ENCODE measurements at regions not wholly inside any gene's neighbourhood (a gene's known extent, or its start where the extent isn't known, plus 50 kb on each side); places are given as distances from the start of the nearest gene placed in this dataset.
A peak's percentile ranks its signal among the peaks of the same experiment; 100 is the strongest.

GRCh38 chr7:66528652-66529051, 100.0 kb upstream of the KCTD7 start:
- H3K9me3 ChIP-seq (ENCODE audit: control insufficient read depth in 2 of 2, insufficient read depth in 1 of 2, low read depth in 1 of 2, low read length in 1 of 2) = no peaks in the 10 kb centered on the region
- 97 to 100% (median 100%) methylated on average over 3 of the region's 3 CpGs for WGBS, 3 donors
- peaks cover 0 to 35% (median 0%) of the 10 kb centered on the region in 3 donors for H3K36me3 ChIP-seq (ENCODE audit: control insufficient read depth in 3 of 3, insufficient read depth in 2 of 3, low read depth in 1 of 3, low read length in 3 of 3)
- no peak for FAIRE-seq
- H3K27me3 ChIP-seq (ENCODE audit: control insufficient read depth in 3 of 3, insufficient read depth in 3 of 3, low read length in 3 of 3) = no peaks in the 10 kb centered on the region
- H3K4me1 ChIP-seq (ENCODE audit: control insufficient read depth in 3 of 3, insufficient read depth in 2 of 3, low read depth in 1 of 3, low read length in 2 of 3) = no peaks in the 10 kb centered on the region
- no peak overlapping the region for H3K4me3 ChIP-seq (ENCODE audit: low read depth in 1 of 3, low read length in 3 of 3)
- no peak overlapping the region for H3K27ac ChIP-seq (ENCODE audit: low read depth in 1 of 3, low read length in 2 of 3)
- DNase-seq = no peak

GRCh38 chr7:66529883-66530610, 98.6 kb upstream of the KCTD7 start:
- FAIRE-seq = no peak
- DNase-seq = no peak

GRCh38 chr7:66535414-66536329, 93.0 kb upstream of the KCTD7 start:
- H3K9me3 ChIP-seq (ENCODE audit: control insufficient read depth in 2 of 2, insufficient read depth in 1 of 2, low read depth in 1 of 2, low read length in 1 of 2) = no peaks in the 10 kb centered on the region
- peaks cover 0 to 12% (median 2%) of the 10 kb centered on the region in 3 donors for H3K4me1 ChIP-seq (ENCODE audit: control insufficient read depth in 3 of 3, insufficient read depth in 2 of 3, low read depth in 1 of 3, low read length in 2 of 3)
- DNase-seq = peak; percentile 52 to 76
- peaks cover 0 to 28% (median 0%) of the 10 kb centered on the region in 3 donors for H3K36me3 ChIP-seq (ENCODE audit: control insufficient read depth in 3 of 3, insufficient read depth in 2 of 3, low read depth in 1 of 3, low read length in 3 of 3)
- no peaks in the 10 kb centered on the region for H3K27me3 ChIP-seq (ENCODE audit: control insufficient read depth in 3 of 3, insufficient read depth in 3 of 3, low read length in 3 of 3)
- peak overlapping the region in 2 of 3 donors; percentile 5 to 80 for H3K27ac ChIP-seq (ENCODE audit: low read depth in 1 of 3, low read length in 2 of 3)
- WGBS, 3 donors = 55 to 77% (median 64%) methylated on average over 15 of the region's 15 CpGs
- FAIRE-seq = no peak
- no peak overlapping the region for H3K4me3 ChIP-seq (ENCODE audit: low read depth in 1 of 3, low read length in 3 of 3)

More at GRCh38 chr7:66529883-66530610, 98.6 kb upstream of the KCTD7 start:
- Histone ChIP-seq H3K27me3 (ENCODE audit: control insufficient read depth in 3 of 3, insufficient read depth in 3 of 3, low read length in 3 of 3) (no peaks in the 10 kb centered on the region), H3K27ac (ENCODE audit: low read depth in 1 of 3, low read length in 2 of 3) (no peak overlapping the region), H3K9me3 (ENCODE audit: control insufficient read depth in 2 of 2, insufficient read depth in 1 of 2, low read depth in 1 of 2, low read length in 1 of 2) (no peaks in the 10 kb centered on the region), H3K4me3 (ENCODE audit: low read depth in 1 of 3, low read length in 3 of 3) (no peak overlapping the region), H3K36me3 (ENCODE audit: control insufficient read depth in 3 of 3, insufficient read depth in 2 of 3, low read depth in 1 of 3, low read length in 3 of 3) (peaks cover 0 to 31% (median 0%) of the 10 kb centered on the region in 3 donors), H3K4me1 (ENCODE audit: control insufficient read depth in 3 of 3, insufficient read depth in 2 of 3, low read depth in 1 of 3, low read length in 2 of 3) (no peaks in the 10 kb centered on the region)
- WGBS, 3 donors = 85 to 91% (median 90%) methylated on average over 16 of the region's 16 CpGs

- 71 to 87% (median 76%) methylated on average over 10 of the region's 10 CpGs for WGBS, 3 donors
- no peaks in the 10 kb centered on the region for H3K9me3 ChIP-seq (ENCODE audit: control insufficient read depth in 2 of 2, insufficient read depth in 1 of 2, low read depth in 1 of 2, low read length in 1 of 2)
- H3K27ac ChIP-seq (ENCODE audit: low read depth in 1 of 3, low read length in 2 of 3) = no peak overlapping the region
- FAIRE-seq = no peak
- peaks cover 2 to 31% (median 4%) of the 10 kb centered on the region in 3 donors for H3K36me3 ChIP-seq (ENCODE audit: control insufficient read depth in 3 of 3, insufficient read depth in 2 of 3, low read depth in 1 of 3, low read length in 3 of 3)
- DNase-seq = no peak
- no peaks in the 10 kb centered on the region for H3K27me3 ChIP-seq (ENCODE audit: control insufficient read depth in 3 of 3, insufficient read depth in 3 of 3, low read length in 3 of 3)
- H3K4me3 ChIP-seq (ENCODE audit: low read depth in 1 of 3, low read length in 3 of 3) = no peak overlapping the region
- peaks cover 0 to 12% (median 2%) of the 10 kb centered on the region in 3 donors for H3K4me1 ChIP-seq (ENCODE audit: control insufficient read depth in 3 of 3, insufficient read depth in 2 of 3, low read depth in 1 of 3, low read length in 2 of 3)
Observed at GRCh38 chr7:66537380-66537779, 91.3 kb upstream of the KCTD7 start.

GRCh38 chr7:66537876-66538275, 90.8 kb upstream of the KCTD7 start:
- Histone ChIP-seq H3K27me3 (ENCODE audit: control insufficient read depth in 3 of 3, insufficient read depth in 3 of 3, low read length in 3 of 3) (no peaks in the 10 kb centered on the region), H3K4me1 (ENCODE audit: control insufficient read depth in 3 of 3, insufficient read depth in 2 of 3, low read depth in 1 of 3, low read length in 2 of 3) (peaks cover 0 to 12% (median 2%) of the 10 kb centered on the region in 3 donors), H3K9me3 (ENCODE audit: control insufficient read depth in 2 of 2, insufficient read depth in 1 of 2, low read depth in 1 of 2, low read length in 1 of 2) (no peaks in the 10 kb centered on the region), H3K36me3 (ENCODE audit: control insufficient read depth in 3 of 3, insufficient read depth in 2 of 3, low read depth in 1 of 3, low read length in 3 of 3) (peaks cover 2 to 36% (median 4%) of the 10 kb centered on the region in 3 donors), H3K4me3 (ENCODE audit: low read depth in 1 of 3, low read length in 3 of 3) (no peak overlapping the region), H3K27ac (ENCODE audit: low read depth in 1 of 3, low read length in 2 of 3) (no peak overlapping the region)
- FAIRE-seq (no peak), DNase-seq (no peak)
- WGBS, 3 donors = 77 to 94% (median 92%) methylated on average over 1 of the region's 1 CpG

- FAIRE-seq = no peak
Observed at GRCh38 chr7:66539264-66539623, 89.4 kb upstream of the KCTD7 start.

GRCh38 chr7:66539902-66540375, 88.7 kb upstream of the KCTD7 start:
- no peaks in the 10 kb centered on the region for H3K27me3 ChIP-seq (ENCODE audit: control insufficient read depth in 3 of 3, insufficient read depth in 3 of 3, low read length in 3 of 3)
- no peaks in the 10 kb centered on the region for H3K9me3 ChIP-seq (ENCODE audit: control insufficient read depth in 2 of 2, insufficient read depth in 1 of 2, low read depth in 1 of 2, low read length in 1 of 2)
- H3K4me3 ChIP-seq (ENCODE audit: low read depth in 1 of 3, low read length in 3 of 3) = no peak overlapping the region
- H3K4me1 ChIP-seq (ENCODE audit: control insufficient read depth in 3 of 3, insufficient read depth in 2 of 3, low read depth in 1 of 3, low read length in 2 of 3) = peaks cover 0 to 12% (median 2%) of the 10 kb centered on the region in 3 donors
- peaks cover 6 to 51% (median 7%) of the 10 kb centered on the region in 3 donors for H3K36me3 ChIP-seq (ENCODE audit: control insufficient read depth in 3 of 3, insufficient read depth in 2 of 3, low read depth in 1 of 3, low read length in 3 of 3)
- no peak overlapping the region for H3K27ac ChIP-seq (ENCODE audit: low read depth in 1 of 3, low read length in 2 of 3)
- FAIRE-seq = no peak
- no peak for DNase-seq
- WGBS, 3 donors = 84 to 91% (median 88%) methylated on average over 8 of the region's 8 CpGs

More at GRCh38 chr7:66539264-66539623, 89.4 kb upstream of the KCTD7 start:
- H3K4me3 ChIP-seq (ENCODE audit: low read depth in 1 of 3, low read length in 3 of 3) = no peak overlapping the region
- no peak overlapping the region for H3K27ac ChIP-seq (ENCODE audit: low read depth in 1 of 3, low read length in 2 of 3)
- peaks cover 0 to 12% (median 2%) of the 10 kb centered on the region in 3 donors for H3K4me1 ChIP-seq (ENCODE audit: control insufficient read depth in 3 of 3, insufficient read depth in 2 of 3, low read depth in 1 of 3, low read length in 2 of 3)
- no peak for DNase-seq
- peaks cover 2 to 44% (median 4%) of the 10 kb centered on the region in 3 donors for H3K36me3 ChIP-seq (ENCODE audit: control insufficient read depth in 3 of 3, insufficient read depth in 2 of 3, low read depth in 1 of 3, low read length in 3 of 3)
- WGBS, 3 donors = 93 to 94% (median 94%) methylated on average over 3 of the region's 3 CpGs
- no peaks in the 10 kb centered on the region for H3K27me3 ChIP-seq (ENCODE audit: control insufficient read depth in 3 of 3, insufficient read depth in 3 of 3, low read length in 3 of 3)
- no peaks in the 10 kb centered on the region for H3K9me3 ChIP-seq (ENCODE audit: control insufficient read depth in 2 of 2, insufficient read depth in 1 of 2, low read depth in 1 of 2, low read length in 1 of 2)

GRCh38 chr7:66542049-66542448, 86.6 kb upstream of the KCTD7 start:
- no peak overlapping the region for H3K27ac ChIP-seq (ENCODE audit: low read depth in 1 of 3, low read length in 2 of 3)
- H3K36me3 ChIP-seq (ENCODE audit: control insufficient read depth in 3 of 3, insufficient read depth in 2 of 3, low read depth in 1 of 3, low read length in 3 of 3) = peaks cover 9 to 54% (median 9%) of the 10 kb centered on the region in 3 donors
- DNase-seq (no peak), FAIRE-seq (no peak)
- H3K9me3 ChIP-seq (ENCODE audit: control insufficient read depth in 2 of 2, insufficient read depth in 1 of 2, low read depth in 1 of 2, low read length in 1 of 2) = no peaks in the 10 kb centered on the region
- H3K4me3 ChIP-seq (ENCODE audit: low read depth in 1 of 3, low read length in 3 of 3) = no peak overlapping the region
- WGBS, 3 donors = 89 to 93% (median 92%) methylated on average over 5 of the region's 5 CpGs
- no peaks in the 10 kb centered on the region for H3K4me1 ChIP-seq (ENCODE audit: control insufficient read depth in 3 of 3, insufficient read depth in 2 of 3, low read depth in 1 of 3, low read length in 2 of 3)
- no peaks in the 10 kb centered on the region for H3K27me3 ChIP-seq (ENCODE audit: control insufficient read depth in 3 of 3, insufficient read depth in 3 of 3, low read length in 3 of 3)

All from small intestine (tissue), 7 donors.